ENCODE measurements at regions not wholly inside any gene's neighbourhood (a gene's known extent, or its start where the extent isn't known, plus 50 kb on each side); places are given as distances from the start of the nearest gene placed in this dataset.

- H3K4me3 ChIP-seq (ENCODE audit: low read length) = peak overlapping the region; percentile 49
- TF ChIP-seq POLR2AphosphoS5 (IDR thresholded peaks at IDR 0.05) = no peak
- TF ChIP-seq REST (IDR thresholded peaks at IDR 0.05; ENCODE audit: borderline replicate concordance) = peak; percentile 10
- no peaks in the 10 kb centered on the region for H3F3A ChIP-seq (ENCODE audit: insufficient read depth, low read length, poor library complexity, severe bottlenecking)
- H3K36me3 ChIP-seq (ENCODE audit: insufficient read depth, low read length) = no peaks in the 10 kb centered on the region
- no peaks in the 10 kb centered on the region for H3K9me2 ChIP-seq (ENCODE audit: insufficient read depth, low read length)
- H3K27ac ChIP-seq (ENCODE audit: low read length) = peak overlapping the region; percentile 83
- peak overlapping the region; percentile 41 for H3K4me2 ChIP-seq (ENCODE audit: low read length)
- H3K9me3 ChIP-seq (ENCODE audit: low read length) = no peaks in the 10 kb centered on the region
- no peaks in the 10 kb centered on the region for H3K79me2 ChIP-seq (replicated peaks; ENCODE audit: insufficient read depth, low read length)
- no peak overlapping the region for H2AFZ ChIP-seq (ENCODE audit: low read depth, low read length)
- H3K27me3 ChIP-seq (ENCODE audit: insufficient read depth, low read depth, low read length) = no peaks in the 10 kb centered on the region
- peak overlapping the region; percentile 20 for H3K9ac ChIP-seq (ENCODE audit: low read length)
- H4K20me1 ChIP-seq (ENCODE audit: insufficient read depth) = no peaks in the 10 kb centered on the region
These were observed 135.2 kb upstream of the CPHXL start for GRCh38 chr16:75861311-75862097.

GRCh38 chr16:75862098-75862386 lies 135.8 kb upstream of the CPHXL start:
- no peaks in the 10 kb centered on the region for H3F3A ChIP-seq (ENCODE audit: insufficient read depth, low read length, poor library complexity, severe bottlenecking)
- no peak overlapping the region for H3K4me3 ChIP-seq (ENCODE audit: low read length)
- H2AFZ ChIP-seq (ENCODE audit: low read depth, low read length) = no peak overlapping the region
- no peaks in the 10 kb centered on the region for H3K27me3 ChIP-seq (ENCODE audit: insufficient read depth, low read depth, low read length)
- H4K20me1 ChIP-seq (ENCODE audit: insufficient read depth) = no peaks in the 10 kb centered on the region
- H3K79me2 ChIP-seq (replicated peaks; ENCODE audit: insufficient read depth, low read length) = no peaks in the 10 kb centered on the region
- no peaks in the 10 kb centered on the region for H3K36me3 ChIP-seq (ENCODE audit: insufficient read depth, low read length)
- no peaks in the 10 kb centered on the region for H3K9me3 ChIP-seq (ENCODE audit: low read length)
- H3K27ac ChIP-seq (ENCODE audit: low read length) = peak overlapping the region; percentile 83
- TF ChIP-seq EP300 (conservative IDR thresholded peaks at IDR 0.05; ENCODE audit: poor library complexity, severe bottlenecking) (no peak), REST (IDR thresholded peaks at IDR 0.05; ENCODE audit: borderline replicate concordance) (no peak), RAD21 (conservative IDR thresholded peaks at IDR 0.05) (no peak), MXI1 (conservative IDR thresholded peaks at IDR 0.05; ENCODE audit: poor library complexity, severe bottlenecking) (no peak), SMC3 (conservative IDR thresholded peaks at IDR 0.05; ENCODE audit: poor library complexity) (no peak), CTCF (IDR thresholded peaks at IDR 0.05; ENCODE audit: poor library complexity, severe bottlenecking) (no peak), EZH2 (IDR thresholded peaks at IDR 0.05; ENCODE audit: borderline replicate concordance, insufficient read depth, low read length, poor library complexity, severe bottlenecking) (no peak), TAF1 (IDR thresholded peaks at IDR 0.05; ENCODE audit: low read depth) (no peak), POLR2AphosphoS5 (IDR thresholded peaks at IDR 0.05) (no peak)
- no peak overlapping the region for H3K4me2 ChIP-seq (ENCODE audit: low read length)
- H3K9ac ChIP-seq (ENCODE audit: low read length) = no peak overlapping the region
- no peaks in the 10 kb centered on the region for H3K9me2 ChIP-seq (ENCODE audit: insufficient read depth, low read length)

All from neural cell (in vitro differentiated cells).